Neural crest cell (in vitro differentiated cells): ENCODE measurements at regions not wholly inside any gene's neighbourhood (a gene's known extent, or its start where the extent isn't known, plus 50 kb on each side); places are given as distances from the start of the nearest gene placed in this dataset.

ENCODE experiments used
- DNase-seq: peaks from one replicate; pipeline ENCODE4 v3.0.0; 2021; ENCODE audit warnings: low read depth, mixed read lengths, low spot score
- H3K27ac Mint-ChIP-seq: one replicate; pipeline ENCODE4 v1.8.0; 2021; ENCODE audit warnings: mild to moderate bottlenecking, mixed read lengths; ENCODE audit not compliant: unreplicated experiment
- H3K27me3 Mint-ChIP-seq: 2 replicates; pipeline ENCODE4 v1.8.0; 2021; ENCODE audit warnings: low read depth, mild to moderate bottlenecking, mixed read lengths
- H3K36me3 Mint-ChIP-seq: 2 replicates; pipeline ENCODE4 v1.8.0; 2021; ENCODE audit warnings: low read depth, mild to moderate bottlenecking, mixed read lengths
- H3K4me1 Mint-ChIP-seq: 2 replicates; pipeline ENCODE4 v1.8.0; 2021; ENCODE audit warnings: mixed read lengths
- H3K4me3 Mint-ChIP-seq: one replicate; pipeline ENCODE4 v1.8.0; 2021; ENCODE audit warnings: mild to moderate bottlenecking, mixed read lengths
- H3K9me3 Mint-ChIP-seq: 2 replicates; pipeline ENCODE4 v1.8.0; 2021; ENCODE audit warnings: mixed read lengths
- TF ChIP-seq, protein P1 (sequence below): fragments of 200-600 bp; sonication (generic); conservative IDR thresholded peaks from 2 replicates; pipeline ENCODE4 v1.5.0; 2021; ENCODE audit warnings: antibody characterized with exemption, mild to moderate bottlenecking

DNA sequence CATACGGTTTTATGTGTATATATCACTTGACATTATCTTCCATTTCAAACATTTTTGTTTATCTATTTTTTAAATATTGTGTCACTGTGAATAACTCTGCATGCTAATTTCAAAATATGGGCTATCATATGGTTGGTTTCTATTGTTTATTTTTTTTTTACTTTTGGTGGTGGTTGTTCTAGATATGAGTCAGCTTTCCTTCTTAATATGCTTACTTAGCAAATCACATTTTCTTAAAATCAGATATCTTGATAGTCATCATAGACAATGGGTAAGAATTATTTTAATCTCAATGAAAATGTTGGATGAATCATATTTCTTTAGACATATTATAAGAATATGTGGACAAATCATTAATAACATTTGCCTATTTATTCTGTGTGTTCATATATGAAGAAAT, 881.5 kb downstream of the BRINP3 start:
- H3K4me1 Mint-ChIP-seq = no peaks in the 10 kb centered on the region
- H3K27me3 Mint-ChIP-seq = no peaks in the 10 kb centered on the region
- DNase-seq = no peak
- H3K27ac Mint-ChIP-seq = no peak overlapping the region
- no peaks in the 10 kb centered on the region for H3K36me3 Mint-ChIP-seq
- no peaks in the 10 kb centered on the region for H3K9me3 Mint-ChIP-seq
- H3K4me3 Mint-ChIP-seq = no peak overlapping the region
- TF ChIP-seq, protein P1, sequence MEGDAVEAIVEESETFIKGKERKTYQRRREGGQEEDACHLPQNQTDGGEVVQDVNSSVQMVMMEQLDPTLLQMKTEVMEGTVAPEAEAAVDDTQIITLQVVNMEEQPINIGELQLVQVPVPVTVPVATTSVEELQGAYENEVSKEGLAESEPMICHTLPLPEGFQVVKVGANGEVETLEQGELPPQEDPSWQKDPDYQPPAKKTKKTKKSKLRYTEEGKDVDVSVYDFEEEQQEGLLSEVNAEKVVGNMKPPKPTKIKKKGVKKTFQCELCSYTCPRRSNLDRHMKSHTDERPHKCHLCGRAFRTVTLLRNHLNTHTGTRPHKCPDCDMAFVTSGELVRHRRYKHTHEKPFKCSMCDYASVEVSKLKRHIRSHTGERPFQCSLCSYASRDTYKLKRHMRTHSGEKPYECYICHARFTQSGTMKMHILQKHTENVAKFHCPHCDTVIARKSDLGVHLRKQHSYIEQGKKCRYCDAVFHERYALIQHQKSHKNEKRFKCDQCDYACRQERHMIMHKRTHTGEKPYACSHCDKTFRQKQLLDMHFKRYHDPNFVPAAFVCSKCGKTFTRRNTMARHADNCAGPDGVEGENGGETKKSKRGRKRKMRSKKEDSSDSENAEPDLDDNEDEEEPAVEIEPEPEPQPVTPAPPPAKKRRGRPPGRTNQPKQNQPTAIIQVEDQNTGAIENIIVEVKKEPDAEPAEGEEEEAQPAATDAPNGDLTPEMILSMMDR = no peak

DNA sequence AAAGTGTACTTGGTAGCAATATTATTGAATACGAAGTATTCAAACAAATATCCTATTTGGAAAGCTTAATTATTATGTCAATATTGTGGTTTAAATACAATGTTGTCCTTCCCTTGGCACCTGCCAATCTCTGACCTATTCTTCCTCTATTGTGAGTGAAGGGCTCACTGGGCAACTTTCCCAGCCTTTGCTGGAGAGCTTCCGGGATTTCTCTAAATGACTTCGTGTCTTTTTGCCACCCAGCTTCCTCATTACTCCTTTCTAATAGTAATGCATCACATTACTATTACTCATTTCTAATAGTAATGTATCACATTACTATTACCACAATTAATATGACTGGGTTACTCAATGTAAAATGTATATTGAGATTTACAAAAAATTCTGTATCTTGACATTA, 880.6 kb downstream of the BRINP3 start:
- Mint-ChIP-seq H3K4me3 (no peak overlapping the region), H3K27me3 (no peaks in the 10 kb centered on the region), H3K27ac (no peak overlapping the region), H3K4me1 (no peaks in the 10 kb centered on the region), H3K9me3 (no peaks in the 10 kb centered on the region), H3K36me3 (no peaks in the 10 kb centered on the region)
- TF ChIP-seq, protein P1 = no peak
- DNase-seq = no peak

DNA sequence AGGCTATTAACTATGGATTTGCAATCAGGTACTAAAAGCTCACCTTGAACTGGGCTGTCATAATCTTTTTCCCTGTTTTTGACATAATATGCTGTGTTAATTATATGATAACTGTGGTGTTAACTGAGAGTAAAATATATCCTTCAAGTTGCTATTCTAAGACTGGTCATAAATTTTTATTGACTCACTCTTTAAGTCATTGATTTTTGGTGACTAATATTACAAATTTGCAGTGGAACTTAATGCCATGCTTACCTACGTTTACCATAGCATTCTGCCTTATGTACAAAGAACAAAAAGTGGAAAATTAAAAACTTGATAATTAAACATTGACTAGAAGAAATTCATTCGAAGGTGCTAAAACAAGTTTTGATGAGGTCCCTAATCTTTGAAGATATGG, 872.4 kb downstream of the BRINP3 start:
- TF ChIP-seq, protein P1 = no peak
- Mint-ChIP-seq H3K27me3 (no peaks in the 10 kb centered on the region), H3K36me3 (no peaks in the 10 kb centered on the region), H3K4me3 (no peak overlapping the region), H3K9me3 (no peaks in the 10 kb centered on the region), H3K27ac (no peak overlapping the region), H3K4me1 (no peaks in the 10 kb centered on the region)
- DNase-seq = no peak

DNA sequence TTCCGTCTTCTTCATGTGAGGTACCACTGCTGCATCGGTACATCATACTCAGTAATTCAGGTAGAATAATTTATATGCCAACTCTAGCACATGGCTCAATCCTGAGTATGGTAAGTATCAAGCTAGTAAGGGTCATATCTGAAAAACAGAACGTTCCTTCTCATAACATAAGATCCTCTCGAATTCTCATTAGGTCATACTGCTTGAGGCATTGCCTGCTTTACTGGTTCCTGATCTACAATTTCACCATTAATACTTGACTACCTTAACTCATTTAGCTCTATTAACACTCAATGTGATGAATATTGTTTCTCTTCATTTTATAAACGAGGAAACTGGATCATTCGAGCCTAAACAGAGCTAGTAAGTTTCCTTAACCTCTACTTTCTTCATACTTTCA, 871.6 kb downstream of the BRINP3 start:
- Mint-ChIP-seq H3K27me3 (no peaks in the 10 kb centered on the region), H3K36me3 (no peaks in the 10 kb centered on the region), H3K4me1 (no peaks in the 10 kb centered on the region), H3K9me3 (no peaks in the 10 kb centered on the region), H3K27ac (no peak overlapping the region), H3K4me3 (no peak overlapping the region)
- TF ChIP-seq, protein P1 = no peak
- no peak for DNase-seq

DNA sequence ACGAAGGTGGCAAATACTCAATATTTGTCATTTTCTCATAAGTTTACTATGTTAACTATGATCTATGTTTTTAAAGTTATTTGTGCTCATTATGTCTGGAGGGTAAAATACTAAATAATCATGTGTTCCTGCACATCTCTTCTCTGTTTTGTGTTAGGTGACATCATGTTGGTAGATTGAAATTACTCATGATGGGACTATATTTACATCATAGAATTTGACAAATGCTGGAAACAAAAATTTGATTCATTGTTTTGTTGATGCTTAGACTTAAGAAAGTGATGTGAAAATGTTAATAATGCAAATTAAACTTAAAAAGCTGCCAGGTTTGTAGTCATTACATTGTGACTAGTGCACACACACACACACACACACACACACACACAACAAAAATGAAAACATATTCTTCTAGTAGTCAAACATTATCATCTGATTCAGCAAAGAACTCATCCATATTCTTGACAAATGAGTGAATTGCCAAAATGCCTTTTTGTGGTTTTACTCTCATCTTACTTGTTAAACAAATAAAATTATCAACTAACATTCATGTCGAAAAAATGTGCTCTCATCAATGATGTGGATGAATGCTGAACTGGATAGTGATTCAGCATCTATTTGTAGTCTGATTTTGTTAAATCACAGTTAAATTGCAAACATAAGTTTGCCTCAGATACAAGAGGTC, 870.7 kb downstream of the BRINP3 start:
- H3K9me3 Mint-ChIP-seq = no peaks in the 10 kb centered on the region
- no peak overlapping the region for H3K27ac Mint-ChIP-seq
- H3K36me3 Mint-ChIP-seq = no peaks in the 10 kb centered on the region
- TF ChIP-seq, protein P1 = no peak
- no peaks in the 10 kb centered on the region for H3K4me1 Mint-ChIP-seq
- H3K4me3 Mint-ChIP-seq = no peak overlapping the region
- no peaks in the 10 kb centered on the region for H3K27me3 Mint-ChIP-seq
- DNase-seq = no peak
